WTC11 (cell line): ENCODE measurements at regions not wholly inside any gene's neighbourhood (a gene's known extent, or its start where the extent isn't known, plus 50 kb on each side); places are given as distances from the start of the nearest gene placed in this dataset.

ENCODE experiments used
- CTCF ChIP-seq: fragments of 200-600 bp; IDR thresholded peaks from 2 replicates; pipeline ENCODE4 v1.8.0; 2022; ENCODE audit warnings: antibody characterized with exemption
- E2F5 ChIP-seq: sonication (generic); formaldehyde crosslinking; IDR thresholded peaks from 2 replicates; pipeline ENCODE4 v1.8.1; 2022; ENCODE audit warnings: mild to moderate bottlenecking, moderate library complexity, missing genetic modification reagents
- FOXK1 ChIP-seq: sonication (generic); formaldehyde crosslinking; IDR thresholded peaks from 2 replicates; pipeline ENCODE4 v1.8.0; 2022; ENCODE audit warnings: mild to moderate bottlenecking, moderate library complexity, missing genetic modification reagents
- JUN ChIP-seq: sonication (generic); formaldehyde crosslinking; IDR thresholded peaks from 2 replicates; pipeline ENCODE4 v1.8.0; 2023; ENCODE audit warnings: mild to moderate bottlenecking, missing genetic modification reagents
- MLX ChIP-seq: sonication (generic); formaldehyde crosslinking; IDR thresholded peaks from 2 replicates; pipeline ENCODE4 v1.8.1; 2023; ENCODE audit warnings: mild to moderate bottlenecking, missing genetic modification reagents, moderate library complexity
- ZNF263 ChIP-seq: sonication (generic); formaldehyde crosslinking; IDR thresholded peaks from 2 replicates; pipeline ENCODE4 v1.8.1; 2022; ENCODE audit warnings: low read depth, mild to moderate bottlenecking, moderate library complexity, missing genetic modification reagents

- TF ChIP-seq E2F5 (CRISPR knock-in tag) (no peak), MLX (no peak), FOXK1 (CRISPR knock-in tag) (no peak), ZNF263 (CRISPR knock-in tag) (no peak), CTCF (no peak), JUN (CRISPR knock-in tag) (no peak)
These were observed 188.8 kb downstream of the RCHY1 start for GRCh38 chr4:75325318-75325979.
